H1 (cell line): ENCODE measurements at regions not wholly inside any gene's neighbourhood (a gene's known extent, or its start where the extent isn't known, plus 50 kb on each side); places are given as distances from the start of the nearest gene placed in this dataset.

Experiments used
- CTCF ChIA-PET: fragments of 300-600 bp; sonication (Branson Sonifier 250); formaldehyde crosslinking; loops from one replicate; lab custom pipeline; 2021; ENCODE audit not compliant: partially characterized antibody; lab: Charles Lee
- POLR2A ChIA-PET: fragments of 300-600 bp; sonication (Branson Sonifier 250); formaldehyde crosslinking; loops from one replicate; lab custom pipeline; 2021; ENCODE audit warnings: inconsistent platforms; ENCODE audit not compliant: partially characterized antibody; lab: Charles Lee
- DNase-seq, 2 experiments: peaks; one replicate each; pipeline versions ENCODE4 v3.0.0 to v3.0.0-alpha.2; 2010 to 2022; ENCODE audit warnings: low spot score in 2 of 2, low read depth in 1 of 2, mixed read lengths in 1 of 2
- FAIRE-seq: peaks from 2 replicates; lab custom pipeline; 2011; peaks lifted over from hg19 to GRCh38; lab: Jason Lieb, UNC
- H2AFZ ChIP-seq: 2 replicates; pipeline ENCODE4 v1.8.1; 2012; ENCODE audit warnings: low read length, inconsistent platforms
- H2AK5ac ChIP-seq: 2 replicates; pipeline ENCODE4 v1.6.1; 2013; ENCODE audit warnings: low read depth, low read length
- H2BK120ac ChIP-seq: replicated peaks from 2 replicates; pipeline ENCODE3; 2013; ENCODE audit warnings: low read depth, low read length, inconsistent platforms
- H2BK12ac ChIP-seq: 2 replicates; pipeline ENCODE4 v1.6.1; 2013; ENCODE audit warnings: low read depth, low read length
- H2BK15ac ChIP-seq: 2 replicates; pipeline ENCODE4 v1.6.1; 2013; ENCODE audit warnings: low read length
- H2BK20ac ChIP-seq: 2 replicates; pipeline ENCODE4 v1.6.1; 2013; ENCODE audit warnings: low read length
- H2BK5ac ChIP-seq: 2 replicates; pipeline ENCODE4 v1.6.1; 2013; ENCODE audit warnings: low read depth, low read length
- H3K14ac ChIP-seq: 2 replicates; pipeline ENCODE4 v1.6.1; 2013; ENCODE audit warnings: inconsistent platforms; ENCODE audit not compliant: insufficient read length
- H3K18ac ChIP-seq: 2 replicates; pipeline ENCODE4 v1.6.1; 2013; ENCODE audit warnings: low read length; ENCODE audit errors: extremely low read depth
- H3K23ac ChIP-seq: 2 replicates; pipeline ENCODE4 v1.6.1; 2013; ENCODE audit warnings: inconsistent platforms; ENCODE audit not compliant: insufficient read length
- H3K23me2 ChIP-seq: 2 replicates; pipeline ENCODE4 v1.6.1; 2013; ENCODE audit warnings: low read depth, low read length
- H3K27ac ChIP-seq: 2 replicates; pipeline ENCODE4 v1.6.1; 2011; ENCODE audit warnings: low read depth, low read length, inconsistent platforms
- H3K27me3 ChIP-seq, 4 experiments: replicated peaks in 1 of 4; 1 replicate in 1 of 4; 2 replicates in 3 of 4; pipeline versions ENCODE4 v1.6.1 to v1.8.1; 2011 to 2013; ENCODE audit warnings: low read length in 3 of 4, mild to moderate bottlenecking in 3 of 4, inconsistent platforms in 2 of 4, mixed read lengths in 2 of 4, moderate library complexity in 1 of 4; ENCODE audit not compliant: control insufficient read depth in 3 of 4, insufficient read depth in 3 of 4; ENCODE audit errors: extremely low read depth in 1 of 4
- H3K36me3 ChIP-seq, 4 experiments: 2 replicates each; pipeline versions ENCODE4 v1.6.1 to v1.8.1; 2011 to 2013; ENCODE audit warnings: mild to moderate bottlenecking in 4 of 4, low read length in 3 of 4, moderate library complexity in 2 of 4, control low read depth in 1 of 4, inconsistent platforms in 1 of 4; ENCODE audit not compliant: insufficient read depth in 4 of 4, control insufficient read depth in 2 of 4
- H3K4ac ChIP-seq: replicated peaks from 2 replicates; pipeline ENCODE3; 2013; ENCODE audit warnings: low read length, low read depth, mixed read lengths, inconsistent platforms; ENCODE audit not compliant: insufficient read length
- H3K4me1 ChIP-seq, 4 experiments: replicated peaks in 1 of 4; 1 replicate in 1 of 4; 2 replicates in 3 of 4; pipeline versions ENCODE4 v1.6.1 to v1.8.1; 2011 to 2013; ENCODE audit warnings: low read length in 3 of 4, inconsistent platforms in 2 of 4, mixed read lengths in 1 of 4; ENCODE audit not compliant: insufficient read depth in 4 of 4, control insufficient read depth in 3 of 4
- H3K4me2 ChIP-seq, 2 experiments: 2 replicates each; pipeline versions ENCODE4 v1.6.1 to v1.8.1; 2011 to 2013; ENCODE audit warnings: low read depth in 2 of 2, low read length in 2 of 2, control low read depth in 1 of 2, inconsistent platforms in 1 of 2, mild to moderate bottlenecking in 1 of 2; ENCODE audit not compliant: insufficient read depth in 1 of 2
- H3K4me3 ChIP-seq, 4 experiments: fragments of 200-600, 300-600 bp in 1 of 4; sonication (generic), shearing (Covaris generic), sonication (Bioruptor Twin) in 1 of 4; 2 replicates each; pipeline versions ENCODE4 v1.5.1 to v1.8.1; 2011 to 2016; ENCODE audit warnings: low read length in 4 of 4, low read depth in 3 of 4, control low read depth in 2 of 4, inconsistent platforms in 2 of 4, mild to moderate bottlenecking in 2 of 4, mixed read lengths in 1 of 4, moderate library complexity in 1 of 4; ENCODE audit not compliant: insufficient read depth in 2 of 4; ENCODE audit errors: extremely low read depth in 1 of 4
- H3K56ac ChIP-seq: replicated peaks from 2 replicates; pipeline ENCODE3; 2013; ENCODE audit warnings: low read depth, mild to moderate bottlenecking, mixed read lengths, low read length, inconsistent platforms; ENCODE audit not compliant: insufficient read length
- H3K79me1 ChIP-seq: 2 replicates; pipeline ENCODE4 v1.6.1; 2013; ENCODE audit warnings: low read depth, low read length, control low read depth
- H3K79me2 ChIP-seq, 2 experiments: 2 replicates each; pipeline versions ENCODE4 v1.6.1 to v1.8.1; 2012 to 2013; ENCODE audit warnings: low read length in 2 of 2, mild to moderate bottlenecking in 2 of 2, inconsistent platforms in 1 of 2; ENCODE audit not compliant: insufficient read depth in 2 of 2, control insufficient read depth in 1 of 2
- H3K9ac ChIP-seq, 4 experiments: replicated peaks in 1 of 4; 1 replicate in 1 of 4; 2 replicates in 3 of 4; pipeline versions ENCODE4 v1.6.1 to v1.8.1; 2011 to 2013; ENCODE audit warnings: low read depth in 3 of 4, low read length in 3 of 4, control low read depth in 2 of 4, mild to moderate bottlenecking in 2 of 4, moderate library complexity in 2 of 4, inconsistent platforms in 1 of 4; ENCODE audit errors: extremely low read depth in 1 of 4
- H3K9me3 ChIP-seq, 2 experiments: 2 replicates each; pipeline versions ENCODE4 v1.6.1 to v1.8.1; 2012 to 2013; ENCODE audit warnings: mild to moderate bottlenecking in 2 of 2, moderate library complexity in 2 of 2, control low read depth in 1 of 2, inconsistent platforms in 1 of 2, low read depth in 1 of 2, low read length in 1 of 2, mixed read lengths in 1 of 2; ENCODE audit not compliant: insufficient read depth in 2 of 2
- H4K20me1 ChIP-seq, 2 experiments: replicated peaks in 1 of 2; 2 replicates each; pipeline versions ENCODE3 to v1.8.1; 2011 to 2013; ENCODE audit warnings: inconsistent platforms in 2 of 2, low read length in 2 of 2, mild to moderate bottlenecking in 1 of 2; ENCODE audit not compliant: insufficient read depth in 2 of 2, control insufficient read depth in 1 of 2
- H4K5ac ChIP-seq: 2 replicates; pipeline ENCODE4 v1.6.1; 2013; ENCODE audit warnings: low read length, low read depth, mixed read lengths, inconsistent platforms; ENCODE audit not compliant: insufficient read length
- H4K8ac ChIP-seq: 2 replicates; pipeline ENCODE4 v1.8.0; 2013; ENCODE audit warnings: mild to moderate bottlenecking, moderate library complexity, low read length, inconsistent platforms; ENCODE audit not compliant: insufficient read depth; ENCODE audit errors: extremely low read depth
- H4K91ac ChIP-seq: replicated peaks from 2 replicates; pipeline ENCODE3; 2013; ENCODE audit warnings: low read length, mixed read lengths, inconsistent platforms; ENCODE audit not compliant: insufficient read length
- BCL11A ChIP-seq, 2 experiments: IDR thresholded peaks; one replicate each; pipeline ENCODE4 v1.6.1; 2011; ENCODE audit warnings: low read depth in 2 of 2, low read length in 2 of 2, mild to moderate bottlenecking in 2 of 2
- BRCA1 ChIP-seq: IDR thresholded peaks from 2 replicates; pipeline ENCODE4 v1.6.1; 2012; ENCODE audit warnings: low read depth, low read length, improper control_type of control experiment
- CBX8 ChIP-seq: fragments of 300-800, 300-1000 bp; sonication (generic); IDR thresholded peaks from 2 replicates; pipeline ENCODE4 v1.7.1; 2016; ENCODE audit warnings: low read depth, low read length, borderline replicate concordance
- CREB1 ChIP-seq: IDR thresholded peaks from 2 replicates; pipeline ENCODE4 v1.6.1; 2012; ENCODE audit warnings: inconsistent platforms
- HDAC2 ChIP-seq, 2 experiments: fragments of 300-600 bp in 1 of 2; sonication (generic) in 1 of 2; IDR thresholded peaks; 2 replicates each; pipeline ENCODE4 v1.6.1; 2011 to 2012; ENCODE audit warnings: low read depth in 2 of 2, low read length in 2 of 2, mild to moderate bottlenecking in 2 of 2, moderate library complexity in 2 of 2, borderline replicate concordance in 1 of 2, inconsistent platforms in 1 of 2
- POLR2AphosphoS5 ChIP-seq: IDR thresholded peaks from 2 replicates; pipeline ENCODE4 v1.6.1; 2011; ENCODE audit warnings: low read depth, low read length
- RFX5 ChIP-seq: IDR thresholded peaks from 2 replicates; pipeline ENCODE4 v1.6.1; 2011; ENCODE audit warnings: low read depth, low read length, improper control_type of control experiment, borderline replicate concordance
- SAP30 ChIP-seq: fragments of 300-600 bp; sonication (generic); IDR thresholded peaks from 2 replicates; pipeline ENCODE4 v1.7.1; 2012; ENCODE audit warnings: low read length, moderate library complexity, mild to moderate bottlenecking, inconsistent platforms; ENCODE audit not compliant: insufficient read depth, insufficient replicate concordance
- SIN3A ChIP-seq, 2 experiments: IDR thresholded peaks in 1 of 2; conservative IDR thresholded peaks in 1 of 2; 2 replicates each; pipeline ENCODE4 v1.6.1; 2011 to 2012; ENCODE audit warnings: low read length in 2 of 2, improper control_type of control experiment in 1 of 2, low read depth in 1 of 2, mild to moderate bottlenecking in 1 of 2
- TBP ChIP-seq: IDR thresholded peaks from 2 replicates; pipeline ENCODE4 v1.6.1; 2011; ENCODE audit warnings: low read depth, low read length, improper control_type of control experiment
- TCF12 ChIP-seq: IDR thresholded peaks from 2 replicates; pipeline ENCODE4 v1.6.1; 2011; ENCODE audit warnings: low read depth, mild to moderate bottlenecking, low read length
- WGBS, 2 experiments: shearing (Covaris generic) in 1 of 2; methylation state at CpG; one replicate each; pipeline versions ENCODE4 v1.1.6 to v1.1.7; 2013 to 2015; ENCODE audit warnings: low lambda C conversion rate in 2 of 2, mixed read lengths in 2 of 2, inconsistent platforms in 1 of 2, low coverage in 1 of 2, missing lambda C conversion rate in 1 of 2; ENCODE audit not compliant: insufficient replicate concordance in 2 of 2, insufficient coverage in 1 of 2, insufficient read length in 1 of 2; ENCODE audit errors: extremely low coverage in 1 of 2, missing lambda C conversion rate in 1 of 2; 5-methylcytosine and 5-hydroxymethylcytosine counted together

DNA sequence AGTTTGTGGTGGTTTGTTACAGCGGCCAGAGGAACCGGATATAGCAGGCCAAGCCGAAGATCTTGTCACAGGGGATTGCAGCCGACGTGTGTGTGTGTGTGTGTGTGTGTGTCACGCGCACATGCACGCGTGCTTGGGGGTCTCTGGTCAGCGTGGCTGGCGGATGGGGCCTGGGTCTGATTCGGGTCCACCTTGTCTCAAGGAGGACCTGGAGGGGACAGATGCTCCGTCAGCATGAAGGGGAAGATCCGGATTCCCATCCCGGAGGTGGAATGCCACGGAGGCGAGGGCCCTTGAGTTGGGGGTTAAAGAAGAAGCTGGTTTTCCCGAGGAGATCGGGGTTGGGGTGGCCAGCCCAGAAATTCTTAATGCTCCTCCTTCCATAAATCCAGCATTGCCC is 1237.8 kb downstream of the BRD1 start:
- Histone ChIP-seq H3K14ac (no peak overlapping the region), H2BK15ac (no peak overlapping the region), H3K4me2 (no peak overlapping the region), H3K9me3 (no peaks in the 10 kb centered on the region), H4K5ac (no peak overlapping the region), H2BK5ac (no peak overlapping the region), H4K91ac (no peak overlapping the region), H3K79me2 (peaks cover 2 to 12% of the 10 kb centered on the region in 2 experiments; a peak in 3 of 4 replicates), H3K4me3 (no peak overlapping the region), H3K9ac (no peak overlapping the region), H3K4ac (no peak overlapping the region), H4K20me1 (peaks cover 0 to 15% of the 10 kb centered on the region in 2 experiments), H3K27me3 (no peaks in the 10 kb centered on the region), H2BK120ac (no peak overlapping the region), H2BK20ac (no peak overlapping the region), H3K4me1 (peaks cover 0 to 7% (median 4%) of the 10 kb centered on the region in 4 experiments; a peak in 4 of 7 replicates), H2AFZ (no peak overlapping the region), H2BK12ac (no peak overlapping the region), H3K27ac (no peak overlapping the region), H3K23me2 (peaks cover 6% of the 10 kb centered on the region; the same call in 1 of the 2 replicates), H3K56ac (no peak overlapping the region), H3K23ac (no peak overlapping the region), H3K36me3 (no peaks in the 10 kb centered on the region; a peak in 1 of 8 replicates), H3K79me1 (peaks cover 17% of the 10 kb centered on the region), H4K8ac (no peak overlapping the region), H3K18ac (no peak overlapping the region), H2AK5ac (no peak overlapping the region)
- WGBS, 2 experiments: 94% methylated on average over 19 of the region's 19 CpGs; no CpG with 5 or more reads in 1 of the 2 experiments
- DNase-seq (no peak), FAIRE-seq (no peak)
- POLR2A ChIA-PET: no interaction called here
- CTCF ChIA-PET: no interaction called here
- TF ChIP-seq SIN3A (conservative IDR thresholded peaks at IDR 0.05 in 1 of 2, IDR thresholded peaks at IDR 0.05 in 1 of 2; ENCODE audit: low read depth in 1 of 2, low read length in 2 of 2) (no peak), CBX8 (no peak), TBP (no peak), RFX5 (no peak), BRCA1 (no peak), TCF12 (no peak), HDAC2 (IDR thresholded peaks at IDR 0.05; ENCODE audit: borderline replicate concordance in 1 of 2, low read depth in 2 of 2, low read length in 2 of 2) (no peak), CREB1 (no peak), BCL11A (IDR thresholded peaks at IDR 0.05; ENCODE audit: low read depth in 2 of 2, low read length in 2 of 2) (no peak), POLR2AphosphoS5 (no peak), SAP30 (no peak)
